Cardiac fibroblast (primary cell): ENCODE measurements at regions not wholly inside any gene's neighbourhood (a gene's known extent, or its start where the extent isn't known, plus 50 kb on each side); places are given as distances from the start of the nearest gene placed in this dataset.

Source experiments
- DNase-seq, 2 donors: peaks; one replicate each; pipeline versions ENCODE4 v3.0.0 to v3.0.0-alpha.2; 2010; ENCODE audit warnings: low read depth in 2 of 2
- H3K4me3 ChIP-seq, 2 donors: replicated peaks in 1 of 2; 1 replicate in 1 of 2; 2 replicates in 1 of 2; pipeline ENCODE4 v1.5.1; 2011; ENCODE audit warnings: low read depth in 2 of 2, low read length in 2 of 2, mild to moderate bottlenecking in 2 of 2, moderate library complexity in 1 of 2
- CTCF ChIP-seq: IDR thresholded peaks from one replicate; pipeline ENCODE4 v1.5.1; 2011; ENCODE audit warnings: low read depth, mild to moderate bottlenecking, low read length, inconsistent platforms

- H3K4me3 ChIP-seq, result no peak overlapping the region
- DNase-seq, result no peak
- TF ChIP-seq CTCF, result no peak
Measured at GRCh38 chr12:93134893-93135285, 205.8 kb upstream of the EEA1 start.

- TF ChIP-seq CTCF, result no peak
- no peak overlapping the region for H3K4me3 ChIP-seq
- no peak for DNase-seq
Measured at GRCh38 chr12:93135286-93136239, 206.5 kb upstream of the EEA1 start.

GRCh38 chr12:93136253-93137055 lies 207.4 kb upstream of the EEA1 start:
- TF ChIP-seq CTCF, result no peak
- H3K4me3 ChIP-seq, result no peak overlapping the region
- no peak for DNase-seq

GRCh38 chr12:93137656-93138612 lies 208.8 kb upstream of the EEA1 start:
- TF ChIP-seq CTCF, result no peak
- H3K4me3 ChIP-seq, result no peak overlapping the region
- peak; percentile 54 to 90 for DNase-seq

- DNase-seq, result no peak
- no peak for TF ChIP-seq CTCF
- H3K4me3 ChIP-seq, result no peak overlapping the region
Measured at GRCh38 chr12:93139028-93139665, 210.1 kb upstream of the EEA1 start.

- no peak for DNase-seq
- TF ChIP-seq CTCF, result no peak
- H3K4me3 ChIP-seq, result no peak overlapping the region
Measured at GRCh38 chr12:93140325-93140724, 211.2 kb upstream of the EEA1 start.
